ENCODE measurements at regions not wholly inside any gene's neighbourhood (a gene's known extent, or its start where the extent isn't known, plus 50 kb on each side); places are given as distances from the start of the nearest gene placed in this dataset.

DNA sequence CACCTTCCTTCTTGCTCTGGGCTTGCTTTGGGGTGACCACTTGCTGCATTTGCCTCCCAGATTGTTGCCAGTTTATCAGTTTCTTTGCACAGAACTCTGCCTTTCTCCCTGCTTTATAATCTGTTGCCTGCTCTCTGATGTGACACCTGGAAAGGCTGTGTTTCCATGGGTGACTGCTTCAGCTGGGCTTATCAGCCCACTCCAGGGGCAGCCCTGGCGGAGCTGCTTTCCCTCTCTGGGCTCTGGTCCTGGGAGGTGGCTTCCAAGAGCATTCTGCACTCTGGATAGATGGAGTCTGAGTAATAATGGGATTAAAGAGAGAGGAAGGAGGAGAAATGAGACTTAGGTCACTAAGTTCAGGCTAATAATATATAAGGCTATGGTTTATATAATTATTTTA is 352.7 kb downstream of the TSN start:
- no peak for TF ChIP-seq POLR2A (IDR thresholded peaks at IDR 0.05)
- intact Hi-C loops (cut with DNase I), result no loop called here
- no peaks in the 10 kb centered on the region for H3K27me3 ChIP-seq

GRCh38 chr2:122112216-122113005 is 357.0 kb downstream of the TSN start:
- TF ChIP-seq, protein P1, sequence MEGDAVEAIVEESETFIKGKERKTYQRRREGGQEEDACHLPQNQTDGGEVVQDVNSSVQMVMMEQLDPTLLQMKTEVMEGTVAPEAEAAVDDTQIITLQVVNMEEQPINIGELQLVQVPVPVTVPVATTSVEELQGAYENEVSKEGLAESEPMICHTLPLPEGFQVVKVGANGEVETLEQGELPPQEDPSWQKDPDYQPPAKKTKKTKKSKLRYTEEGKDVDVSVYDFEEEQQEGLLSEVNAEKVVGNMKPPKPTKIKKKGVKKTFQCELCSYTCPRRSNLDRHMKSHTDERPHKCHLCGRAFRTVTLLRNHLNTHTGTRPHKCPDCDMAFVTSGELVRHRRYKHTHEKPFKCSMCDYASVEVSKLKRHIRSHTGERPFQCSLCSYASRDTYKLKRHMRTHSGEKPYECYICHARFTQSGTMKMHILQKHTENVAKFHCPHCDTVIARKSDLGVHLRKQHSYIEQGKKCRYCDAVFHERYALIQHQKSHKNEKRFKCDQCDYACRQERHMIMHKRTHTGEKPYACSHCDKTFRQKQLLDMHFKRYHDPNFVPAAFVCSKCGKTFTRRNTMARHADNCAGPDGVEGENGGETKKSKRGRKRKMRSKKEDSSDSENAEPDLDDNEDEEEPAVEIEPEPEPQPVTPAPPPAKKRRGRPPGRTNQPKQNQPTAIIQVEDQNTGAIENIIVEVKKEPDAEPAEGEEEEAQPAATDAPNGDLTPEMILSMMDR (IDR thresholded peaks at IDR 0.05), result no peak
- TF ChIP-seq EP300 (IDR thresholded peaks at IDR 0.05) (no peak), POLR2A (IDR thresholded peaks at IDR 0.05) (no peak)
- Histone ChIP-seq H3K9me3 (no peaks in the 10 kb centered on the region), H3K27me3 (no peaks in the 10 kb centered on the region), H3K36me3 (no peaks in the 10 kb centered on the region), H3K4me1 (ENCODE audit: insufficient read depth) (no peaks in the 10 kb centered on the region), H3K27ac (no peak overlapping the region), H3K4me3 (no peak overlapping the region)
- intact Hi-C loops (cut with DNase I), result no loop called here
- DNase-seq, result no peak
- WGBS, 3 donors, result 80 to 84% (median 80%) methylated on average over 12 of the region's 12 CpGs

More for the DNA sequence above, 352.7 kb downstream of the TSN start:
- no peak for DNase-seq
- H3K4me1 ChIP-seq (ENCODE audit: insufficient read depth), result no peaks in the 10 kb centered on the region
- no peak overlapping the region for H3K27ac ChIP-seq
- no peaks in the 10 kb centered on the region for H3K9me3 ChIP-seq
- H3K36me3 ChIP-seq, result no peaks in the 10 kb centered on the region
- H3K4me3 ChIP-seq, result no peak overlapping the region
- 44 to 75% (median 67%) methylated on average over 1 of the region's 1 CpG for WGBS, 3 donors

DNA sequence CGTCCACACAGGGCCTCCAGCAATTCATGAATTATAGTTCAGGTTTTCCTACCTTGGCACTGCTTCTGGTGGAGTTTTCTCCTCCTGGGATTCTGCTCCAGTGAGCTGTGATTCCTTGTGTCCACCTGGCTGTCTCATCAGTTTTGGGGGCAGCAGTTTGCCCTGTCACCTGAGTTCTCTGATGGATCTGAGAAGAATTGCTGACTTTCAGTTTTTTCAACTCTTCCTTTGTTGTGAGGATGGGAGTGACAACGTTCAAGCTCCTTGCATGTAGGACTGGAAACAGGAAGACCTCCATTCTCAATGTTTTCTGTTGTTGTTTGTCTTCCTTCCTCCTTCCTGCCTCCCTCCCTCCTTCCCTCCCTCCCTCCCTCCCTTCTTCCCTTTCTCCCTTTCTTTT is 359.0 kb downstream of the TSN start:
- TF ChIP-seq EP300 (IDR thresholded peaks at IDR 0.05) (no peak), POLR2A (IDR thresholded peaks at IDR 0.05) (no peak)
- TF ChIP-seq, protein P1 (IDR thresholded peaks at IDR 0.05), result no peak
- H3K27ac ChIP-seq, result no peak overlapping the region
- no peaks in the 10 kb centered on the region for H3K4me1 ChIP-seq (ENCODE audit: insufficient read depth)
- DNase-seq, result no peak
- H3K9me3 ChIP-seq, result no peaks in the 10 kb centered on the region
- no peak overlapping the region for H3K4me3 ChIP-seq
- H3K36me3 ChIP-seq, result no peaks in the 10 kb centered on the region
- 21 to 26% (median 22%) methylated on average over 2 of the region's 2 CpGs for WGBS, 3 donors
- no peaks in the 10 kb centered on the region for H3K27me3 ChIP-seq
- intact Hi-C loops (cut with DNase I), result no loop called here

- TF ChIP-seq POLR2A (IDR thresholded peaks at IDR 0.05), result no peak
- TF ChIP-seq, protein P1 (IDR thresholded peaks at IDR 0.05), result no peak
- no peak for TF ChIP-seq EP300 (IDR thresholded peaks at IDR 0.05)
- intact Hi-C loops (cut with DNase I), result no loop called here
- WGBS, 3 donors, result 88 to 95% (median 93%) methylated on average over 2 of the region's 2 CpGs
- H3K27me3 ChIP-seq, result no peaks in the 10 kb centered on the region
- H3K27ac ChIP-seq, result no peak overlapping the region
- no peaks in the 10 kb centered on the region for H3K4me1 ChIP-seq (ENCODE audit: insufficient read depth)
- no peaks in the 10 kb centered on the region for H3K36me3 ChIP-seq
- H3K9me3 ChIP-seq, result no peaks in the 10 kb centered on the region
- no peak overlapping the region for H3K4me3 ChIP-seq
- DNase-seq, result no peak
Observed at GRCh38 chr2:122117371-122117770, 361.9 kb downstream of the TSN start.

- WGBS, 3 donors, result 85 to 93% (median 92%) methylated on average over 1 of the region's 1 CpG
Observed at GRCh38 chr2:122129399-122129798, 373.9 kb downstream of the TSN start.

More at GRCh38 chr2:122129399-122129798, 373.9 kb downstream of the TSN start:
- H3K27ac ChIP-seq, result no peak overlapping the region
- peaks cover 3 to 5% of the 10 kb centered on the region in 2 donors for H3K9me3 ChIP-seq
- TF ChIP-seq EP300 (IDR thresholded peaks at IDR 0.05) (no peak), POLR2A (IDR thresholded peaks at IDR 0.05) (no peak)
- TF ChIP-seq, protein P1 (IDR thresholded peaks at IDR 0.05), result no peak
- H3K4me1 ChIP-seq (ENCODE audit: insufficient read depth), result no peaks in the 10 kb centered on the region
- intact Hi-C loops (cut with DNase I), result no loop called here
- H3K4me3 ChIP-seq, result no peak overlapping the region
- H3K36me3 ChIP-seq, result no peaks in the 10 kb centered on the region
- no peak for DNase-seq
- no peaks in the 10 kb centered on the region for H3K27me3 ChIP-seq

Measured in ovary (tissue), 7 donors.